ENCODE measurements at regions not wholly inside any gene's neighbourhood (a gene's known extent, or its start where the extent isn't known, plus 50 kb on each side); places are given as distances from the start of the nearest gene placed in this dataset.

GRCh38 chr14:47899685-47900084 lies 224.3 kb upstream of the MDGA2 start:
- TF ChIP-seq CTBP1 (IDR thresholded peaks at IDR 0.05; ENCODE audit: borderline replicate concordance): no peak
- no peak for TF ChIP-seq HDGF (IDR thresholded peaks at IDR 0.05; ENCODE audit: borderline replicate concordance)
- TF ChIP-seq SP1 (IDR thresholded peaks at IDR 0.05): no peak
- TF ChIP-seq ZNF384 (IDR thresholded peaks at IDR 0.05): no peak
- TF ChIP-seq NFRKB (IDR thresholded peaks at IDR 0.05): no peak
- no peak for TF ChIP-seq L3MBTL2 (conservative IDR thresholded peaks at IDR 0.05)
- TF ChIP-seq FOXM1 (IDR thresholded peaks at IDR 0.05; ENCODE audit: borderline replicate concordance): no peak
- no peak for TF ChIP-seq TARDBP (IDR thresholded peaks at IDR 0.05)
- no peak for TF ChIP-seq PKNOX1 (IDR thresholded peaks at IDR 0.05)
- TF ChIP-seq FOXA1 (IDR thresholded peaks at IDR 0.05): no peak
- TF ChIP-seq BHLHE40 (IDR thresholded peaks at IDR 0.05; ENCODE audit: borderline replicate concordance): no peak

Measured in HEK293T (cell line).